Keratinocyte (primary cell): ENCODE measurements at regions not wholly inside any gene's neighbourhood (a gene's known extent, or its start where the extent isn't known, plus 50 kb on each side); places are given as distances from the start of the nearest gene placed in this dataset.
A peak's percentile ranks its signal among the peaks of the same experiment; 100 is the strongest.

ENCODE experiments used
- DNase-seq: peaks from one replicate; pipeline ENCODE4 v3.0.0-alpha.2; 2011; ENCODE audit warnings: low read depth, missing footprints, low spot score
- FAIRE-seq: peaks from 2 replicates; lab custom pipeline; 2011; peaks lifted over from hg19 to GRCh38; lab: Jason Lieb, UNC
- H2AFZ ChIP-seq: 2 replicates; pipeline ENCODE4 v1.6.0; 2012; ENCODE audit warnings: low read length, control low read depth, inconsistent platforms; ENCODE audit not compliant: control insufficient read depth
- H3K27ac ChIP-seq: 2 replicates; pipeline ENCODE4 v1.5.1; 2011; ENCODE audit warnings: low read length; ENCODE audit not compliant: control insufficient read depth, insufficient read depth
- H3K27me3 ChIP-seq: 3 replicates; pipeline ENCODE4 v1.6.0; 2011; ENCODE audit warnings: low read length; ENCODE audit not compliant: control insufficient read depth, insufficient read depth; ENCODE audit errors: extremely low read depth
- H3K36me3 ChIP-seq, 2 experiments: 2 replicates in 1 of 2; 3 replicates in 1 of 2; pipeline ENCODE4 v1.5.1; 2011; ENCODE audit warnings: low read length in 2 of 2, mild to moderate bottlenecking in 1 of 2; ENCODE audit not compliant: control insufficient read depth in 2 of 2, insufficient read depth in 2 of 2; ENCODE audit errors: extremely low read depth in 1 of 2
- H3K4me1 ChIP-seq: 3 replicates; pipeline ENCODE4 v1.5.1; 2011; ENCODE audit warnings: low read length; ENCODE audit not compliant: control insufficient read depth, insufficient read depth; ENCODE audit errors: extremely low read depth
- H3K4me2 ChIP-seq: 3 replicates; pipeline ENCODE4 v1.6.0; 2011; ENCODE audit warnings: low read depth, low read length; ENCODE audit not compliant: control insufficient read depth, insufficient read depth; ENCODE audit errors: extremely low read depth
- H3K4me3 ChIP-seq, 3 experiments: fragments of 200-600 bp in 1 of 3; sonication (generic) in 1 of 3; 2 replicates in 2 of 3; 3 replicates in 1 of 3; pipeline ENCODE4 v1.5.1; 2011 to 2016; ENCODE audit warnings: low read length in 3 of 3, mild to moderate bottlenecking in 3 of 3, control low read depth in 2 of 3, inconsistent platforms in 1 of 3, low read depth in 1 of 3, mixed read lengths in 1 of 3, mixed run types in 1 of 3, moderate library complexity in 1 of 3; ENCODE audit not compliant: control insufficient read depth in 2 of 3, insufficient read depth in 2 of 3; ENCODE audit errors: extremely low read depth in 1 of 3
- H3K79me2 ChIP-seq: 2 replicates; pipeline ENCODE4 v1.6.0; 2012; ENCODE audit warnings: low read length; ENCODE audit not compliant: control insufficient read depth, insufficient read depth
- H3K9ac ChIP-seq: 3 replicates; pipeline ENCODE4 v1.6.0; 2011; ENCODE audit warnings: low read length; ENCODE audit not compliant: control insufficient read depth, insufficient read depth; ENCODE audit errors: extremely low read depth
- H3K9me1 ChIP-seq: 3 replicates; pipeline ENCODE4 v1.6.0; 2011; ENCODE audit warnings: low read length; ENCODE audit not compliant: control insufficient read depth, insufficient read depth; ENCODE audit errors: extremely low read depth
- H3K9me3 ChIP-seq: 2 replicates; pipeline ENCODE4 v1.5.1; 2012; ENCODE audit warnings: low read depth, low read length; ENCODE audit not compliant: control insufficient read depth
- H4K20me1 ChIP-seq: 3 replicates; pipeline ENCODE4 v1.6.0; 2011; ENCODE audit warnings: low read length; ENCODE audit not compliant: control insufficient read depth, insufficient read depth; ENCODE audit errors: extremely low read depth
- EZH2 ChIP-seq: IDR thresholded peaks from one replicate; pipeline ENCODE4 v1.6.1; 2012; ENCODE audit warnings: inconsistent platforms, mild to moderate bottlenecking, low read length, moderate library complexity
- dilution Hi-C: fragments of 300-500 bp; cut with MboI; formaldehyde crosslinking; loops from one replicate; pipeline ENCODE4 v1.7.0; 2020; ENCODE audit warnings: low sequenced_read_pairs; ENCODE audit not compliant: extremely low pct_ligation_motif_present
- TF ChIP-seq, protein P1 (sequence below), 3 experiments: IDR thresholded peaks in 1 of 3; conservative IDR thresholded peaks in 1 of 3; optimal IDR thresholded peaks in 1 of 3; 2 replicates in 2 of 3; 3 replicates in 1 of 3; pipeline versions ENCODE3 to v1.5.1; 2011; ENCODE audit warnings: low read length in 3 of 3, mild to moderate bottlenecking in 3 of 3, moderate library complexity in 2 of 3, control low read depth in 1 of 3, inconsistent platforms in 1 of 3; ENCODE audit not compliant: insufficient read depth in 2 of 3; ENCODE audit errors: extremely low read depth in 1 of 3

DNA sequence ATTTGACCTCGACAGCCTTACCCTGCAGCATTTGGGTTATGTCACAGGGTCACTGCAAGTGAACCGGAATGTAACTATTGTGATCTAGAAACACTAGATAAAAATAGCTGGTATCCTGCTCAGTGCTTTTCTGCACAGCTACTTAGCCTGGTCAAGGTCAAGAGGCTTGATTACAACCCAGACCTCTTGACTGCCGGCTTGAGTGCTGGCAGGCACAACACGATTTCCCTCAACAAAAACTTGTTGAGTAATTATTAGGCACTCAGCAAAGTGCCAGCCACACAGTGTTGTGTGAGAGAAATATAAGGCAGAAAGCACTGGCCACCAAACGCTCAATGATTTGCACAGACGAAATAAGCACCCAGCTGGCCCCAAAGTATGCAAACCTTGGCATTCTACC is 156.7 kb downstream of the NUAK1 start:
- H2AFZ ChIP-seq, result no peak overlapping the region
- H4K20me1 ChIP-seq, result no peaks in the 10 kb centered on the region
- no peak for DNase-seq
- TF ChIP-seq, protein P1, sequence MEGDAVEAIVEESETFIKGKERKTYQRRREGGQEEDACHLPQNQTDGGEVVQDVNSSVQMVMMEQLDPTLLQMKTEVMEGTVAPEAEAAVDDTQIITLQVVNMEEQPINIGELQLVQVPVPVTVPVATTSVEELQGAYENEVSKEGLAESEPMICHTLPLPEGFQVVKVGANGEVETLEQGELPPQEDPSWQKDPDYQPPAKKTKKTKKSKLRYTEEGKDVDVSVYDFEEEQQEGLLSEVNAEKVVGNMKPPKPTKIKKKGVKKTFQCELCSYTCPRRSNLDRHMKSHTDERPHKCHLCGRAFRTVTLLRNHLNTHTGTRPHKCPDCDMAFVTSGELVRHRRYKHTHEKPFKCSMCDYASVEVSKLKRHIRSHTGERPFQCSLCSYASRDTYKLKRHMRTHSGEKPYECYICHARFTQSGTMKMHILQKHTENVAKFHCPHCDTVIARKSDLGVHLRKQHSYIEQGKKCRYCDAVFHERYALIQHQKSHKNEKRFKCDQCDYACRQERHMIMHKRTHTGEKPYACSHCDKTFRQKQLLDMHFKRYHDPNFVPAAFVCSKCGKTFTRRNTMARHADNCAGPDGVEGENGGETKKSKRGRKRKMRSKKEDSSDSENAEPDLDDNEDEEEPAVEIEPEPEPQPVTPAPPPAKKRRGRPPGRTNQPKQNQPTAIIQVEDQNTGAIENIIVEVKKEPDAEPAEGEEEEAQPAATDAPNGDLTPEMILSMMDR (optimal IDR thresholded peaks at IDR 0.05 in 1 of 3, IDR thresholded peaks at IDR 0.05 in 1 of 3, conservative IDR thresholded peaks at IDR 0.05 in 1 of 3; ENCODE audit: extremely low read depth in 1 of 3, insufficient read depth in 2 of 3, low read length in 3 of 3), result no peak
- no peak for TF ChIP-seq EZH2
- H3K4me3 ChIP-seq, result no peak overlapping the region
- H3K4me1 ChIP-seq, result peaks cover 18% of the 10 kb centered on the region
- no peaks in the 10 kb centered on the region for H3K9me3 ChIP-seq
- dilution Hi-C loops, result no loop called here
- no peak for FAIRE-seq
- H3K4me2 ChIP-seq, result no peak overlapping the region
- no peaks in the 10 kb centered on the region for H3K27me3 ChIP-seq
- H3K36me3 ChIP-seq, result no peaks in the 10 kb centered on the region
- H3K79me2 ChIP-seq, result no peaks in the 10 kb centered on the region
- H3K9ac ChIP-seq, result no peak overlapping the region
- H3K9me1 ChIP-seq, result no peaks in the 10 kb centered on the region
- no peak overlapping the region for H3K27ac ChIP-seq

DNA sequence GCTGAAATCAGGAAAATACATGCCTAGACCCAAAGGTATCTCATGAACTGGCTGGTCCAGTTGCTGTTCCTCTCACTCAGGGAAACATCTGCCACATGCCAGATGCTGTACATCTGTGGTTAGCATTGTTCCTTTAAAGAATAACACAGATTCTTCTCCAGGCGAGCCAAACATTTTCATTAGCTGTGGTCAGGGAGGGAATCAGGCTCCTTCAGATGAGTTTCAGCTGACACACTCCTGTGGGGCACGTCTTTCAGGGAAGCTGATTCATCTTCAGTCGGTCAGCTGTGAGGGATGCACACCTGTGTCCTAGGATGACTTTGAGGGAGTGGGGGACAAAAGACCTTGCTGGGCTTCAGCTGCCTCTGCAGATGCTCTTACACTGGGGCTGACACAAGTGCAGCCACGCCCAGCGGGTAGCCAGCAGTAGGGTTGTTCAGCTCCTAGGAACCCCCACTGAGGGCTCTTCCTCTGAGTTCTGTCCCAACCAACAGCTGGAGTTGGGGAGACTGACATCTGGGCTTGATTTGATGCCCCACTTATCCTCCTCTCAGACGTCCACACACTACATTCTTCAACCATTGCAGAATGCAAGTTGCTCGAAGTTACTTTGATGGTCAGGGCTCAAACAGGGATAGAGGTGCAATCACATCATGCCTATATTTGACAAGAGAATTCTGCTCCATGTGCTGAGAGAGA is 155.0 kb downstream of the NUAK1 start:
- no peak overlapping the region for H3K4me2 ChIP-seq
- H3K9me1 ChIP-seq, result no peaks in the 10 kb centered on the region
- H2AFZ ChIP-seq, result no peak overlapping the region
- DNase-seq (peak; percentile 96), FAIRE-seq (peak; percentile 100)
- H3K9ac ChIP-seq, result no peak overlapping the region
- no peaks in the 10 kb centered on the region for H3K36me3 ChIP-seq
- H4K20me1 ChIP-seq, result no peaks in the 10 kb centered on the region
- no peak overlapping the region for H3K4me3 ChIP-seq
- dilution Hi-C loops, result no loop called here
- no peaks in the 10 kb centered on the region for H3K79me2 ChIP-seq
- peak overlapping the region; percentile 45 for H3K27ac ChIP-seq
- no peaks in the 10 kb centered on the region for H3K9me3 ChIP-seq
- TF ChIP-seq, protein P1 (optimal IDR thresholded peaks at IDR 0.05 in 1 of 3, IDR thresholded peaks at IDR 0.05 in 1 of 3, conservative IDR thresholded peaks at IDR 0.05 in 1 of 3; ENCODE audit: extremely low read depth in 1 of 3, insufficient read depth in 2 of 3, low read length in 3 of 3), result no peak
- no peak for TF ChIP-seq EZH2
- H3K4me1 ChIP-seq, result peaks cover 18% of the 10 kb centered on the region
- no peaks in the 10 kb centered on the region for H3K27me3 ChIP-seq
